Ishikawa (cell line): ENCODE measurements at regions not wholly inside any gene's neighbourhood (a gene's known extent, or its start where the extent isn't known, plus 50 kb on each side); places are given as distances from the start of the nearest gene placed in this dataset.

Experiments used
- CEBPB ChIP-seq: IDR thresholded peaks from 2 replicates; pipeline ENCODE4 v1.6.1; 2012
- CREB1 ChIP-seq: IDR thresholded peaks from 2 replicates; pipeline ENCODE4 v1.6.1; 2012; ENCODE audit warnings: low read depth
- EGR1 ChIP-seq: IDR thresholded peaks from 2 replicates; pipeline ENCODE4 v1.6.1; 2012
- EP300 ChIP-seq: IDR thresholded peaks from 2 replicates; pipeline ENCODE4 v1.6.1; 2012; ENCODE audit warnings: borderline replicate concordance
- FOXM1 ChIP-seq: IDR thresholded peaks from 2 replicates; pipeline ENCODE4 v1.6.1; 2012; ENCODE audit warnings: low read depth, borderline replicate concordance
- MAX ChIP-seq: IDR thresholded peaks from 2 replicates; pipeline ENCODE4 v1.6.1; 2012
- NFIC ChIP-seq: IDR thresholded peaks from 2 replicates; pipeline ENCODE4 v1.6.1; 2012
- RAD21 ChIP-seq: IDR thresholded peaks from 2 replicates; pipeline ENCODE4 v1.6.1; 2012; ENCODE audit warnings: low read depth
- REST ChIP-seq: IDR thresholded peaks from 2 replicates; pipeline ENCODE4 v1.6.1; 2012; ENCODE audit warnings: low read depth, mild to moderate bottlenecking
- TAF1 ChIP-seq: IDR thresholded peaks from 2 replicates; pipeline ENCODE4 v1.6.1; 2012; ENCODE audit warnings: low read depth, mild to moderate bottlenecking
- TCF12 ChIP-seq: IDR thresholded peaks from 2 replicates; pipeline ENCODE4 v1.6.1; 2012; ENCODE audit warnings: low read depth
- TEAD4 ChIP-seq: IDR thresholded peaks from 2 replicates; pipeline ENCODE4 v1.6.1; 2012
- USF1 ChIP-seq: IDR thresholded peaks from 2 replicates; pipeline ENCODE4 v1.6.1; 2012
- YY1 ChIP-seq: IDR thresholded peaks from 2 replicates; pipeline ENCODE4 v1.6.1; 2012; ENCODE audit warnings: low read depth
- ZBTB7A ChIP-seq: IDR thresholded peaks from 2 replicates; pipeline ENCODE4 v1.6.1; 2012; ENCODE audit warnings: low read depth

GRCh38 chr10:28775773-28776172 is 98.5 kb downstream of the BAMBI start:
- TF ChIP-seq TAF1, result no peak
- TF ChIP-seq CEBPB, result no peak
- TF ChIP-seq TEAD4, result no peak
- no peak for TF ChIP-seq REST
- TF ChIP-seq ZBTB7A, result no peak
- no peak for TF ChIP-seq FOXM1

GRCh38 chr10:28776519-28776918 is 99.2 kb downstream of the BAMBI start:
- TF ChIP-seq TCF12 (no peak), EP300 (no peak), CEBPB (no peak), CREB1 (no peak), NFIC (no peak), ZBTB7A (no peak), TAF1 (no peak), MAX (no peak), RAD21 (no peak), FOXM1 (no peak), USF1 (no peak), EGR1 (no peak), TEAD4 (no peak), REST (no peak), YY1 (no peak)

- no peak for TF ChIP-seq MAX
- no peak for TF ChIP-seq REST
- TF ChIP-seq FOXM1, result no peak
- TF ChIP-seq TAF1, result no peak
- TF ChIP-seq USF1, result no peak
- TF ChIP-seq TCF12, result no peak
- TF ChIP-seq YY1, result no peak
- TF ChIP-seq EP300, result no peak
- no peak for TF ChIP-seq CEBPB
- TF ChIP-seq EGR1, result no peak
- no peak for TF ChIP-seq TEAD4
- no peak for TF ChIP-seq RAD21
- no peak for TF ChIP-seq CREB1
- TF ChIP-seq ZBTB7A, result no peak
- TF ChIP-seq NFIC, result no peak
Observed at GRCh38 chr10:28777911-28778310, 100.6 kb downstream of the BAMBI start.

GRCh38 chr10:28778524-28778923 is 101.2 kb downstream of the BAMBI start:
- no peak for TF ChIP-seq MAX
- TF ChIP-seq RAD21, result no peak
- TF ChIP-seq TCF12, result no peak
- no peak for TF ChIP-seq EGR1
- no peak for TF ChIP-seq YY1
- TF ChIP-seq FOXM1, result no peak
- no peak for TF ChIP-seq NFIC
- TF ChIP-seq TEAD4, result no peak
- no peak for TF ChIP-seq REST
- TF ChIP-seq TAF1, result no peak
- no peak for TF ChIP-seq CEBPB
- TF ChIP-seq USF1, result no peak
- TF ChIP-seq ZBTB7A, result no peak
- no peak for TF ChIP-seq EP300
- no peak for TF ChIP-seq CREB1
